Keratinocyte (primary cell): ENCODE measurements at regions not wholly inside any gene's neighbourhood (a gene's known extent, or its start where the extent isn't known, plus 50 kb on each side); places are given as distances from the start of the nearest gene placed in this dataset.

Source experiments
- DNase-seq: peaks from one replicate; pipeline ENCODE4 v3.0.0-alpha.2; 2011; ENCODE audit warnings: low read depth, missing footprints, low spot score
- FAIRE-seq: peaks from 2 replicates; lab custom pipeline; 2011; peaks lifted over from hg19 to GRCh38; lab: Jason Lieb, UNC
- H2AFZ ChIP-seq: 2 replicates; pipeline ENCODE4 v1.6.0; 2012; ENCODE audit warnings: low read length, control low read depth, inconsistent platforms; ENCODE audit not compliant: control insufficient read depth
- H3K27ac ChIP-seq: 2 replicates; pipeline ENCODE4 v1.5.1; 2011; ENCODE audit warnings: low read length; ENCODE audit not compliant: control insufficient read depth, insufficient read depth
- H3K27me3 ChIP-seq: 3 replicates; pipeline ENCODE4 v1.6.0; 2011; ENCODE audit warnings: low read length; ENCODE audit not compliant: control insufficient read depth, insufficient read depth; ENCODE audit errors: extremely low read depth
- H3K36me3 ChIP-seq, 2 experiments: 2 replicates in 1 of 2; 3 replicates in 1 of 2; pipeline ENCODE4 v1.5.1; 2011; ENCODE audit warnings: low read length in 2 of 2, mild to moderate bottlenecking in 1 of 2; ENCODE audit not compliant: control insufficient read depth in 2 of 2, insufficient read depth in 2 of 2; ENCODE audit errors: extremely low read depth in 1 of 2
- H3K4me1 ChIP-seq: 3 replicates; pipeline ENCODE4 v1.5.1; 2011; ENCODE audit warnings: low read length; ENCODE audit not compliant: control insufficient read depth, insufficient read depth; ENCODE audit errors: extremely low read depth
- H3K4me2 ChIP-seq: 3 replicates; pipeline ENCODE4 v1.6.0; 2011; ENCODE audit warnings: low read depth, low read length; ENCODE audit not compliant: control insufficient read depth, insufficient read depth; ENCODE audit errors: extremely low read depth
- H3K4me3 ChIP-seq, 3 experiments: fragments of 200-600 bp in 1 of 3; sonication (generic) in 1 of 3; 2 replicates in 2 of 3; 3 replicates in 1 of 3; pipeline ENCODE4 v1.5.1; 2011 to 2016; ENCODE audit warnings: low read length in 3 of 3, mild to moderate bottlenecking in 3 of 3, control low read depth in 2 of 3, inconsistent platforms in 1 of 3, low read depth in 1 of 3, mixed read lengths in 1 of 3, mixed run types in 1 of 3, moderate library complexity in 1 of 3; ENCODE audit not compliant: control insufficient read depth in 2 of 3, insufficient read depth in 2 of 3; ENCODE audit errors: extremely low read depth in 1 of 3
- H3K79me2 ChIP-seq: 2 replicates; pipeline ENCODE4 v1.6.0; 2012; ENCODE audit warnings: low read length; ENCODE audit not compliant: control insufficient read depth, insufficient read depth
- H3K9ac ChIP-seq: 3 replicates; pipeline ENCODE4 v1.6.0; 2011; ENCODE audit warnings: low read length; ENCODE audit not compliant: control insufficient read depth, insufficient read depth; ENCODE audit errors: extremely low read depth
- H3K9me1 ChIP-seq: 3 replicates; pipeline ENCODE4 v1.6.0; 2011; ENCODE audit warnings: low read length; ENCODE audit not compliant: control insufficient read depth, insufficient read depth; ENCODE audit errors: extremely low read depth
- H3K9me3 ChIP-seq: 2 replicates; pipeline ENCODE4 v1.5.1; 2012; ENCODE audit warnings: low read depth, low read length; ENCODE audit not compliant: control insufficient read depth
- H4K20me1 ChIP-seq: 3 replicates; pipeline ENCODE4 v1.6.0; 2011; ENCODE audit warnings: low read length; ENCODE audit not compliant: control insufficient read depth, insufficient read depth; ENCODE audit errors: extremely low read depth
- CTCF ChIP-seq, 3 experiments: IDR thresholded peaks in 1 of 3; conservative IDR thresholded peaks in 1 of 3; optimal IDR thresholded peaks in 1 of 3; 2 replicates in 2 of 3; 3 replicates in 1 of 3; pipeline versions ENCODE3 to v1.5.1; 2011; ENCODE audit warnings: low read length in 3 of 3, mild to moderate bottlenecking in 3 of 3, moderate library complexity in 2 of 3, control low read depth in 1 of 3, inconsistent platforms in 1 of 3; ENCODE audit not compliant: insufficient read depth in 2 of 3; ENCODE audit errors: extremely low read depth in 1 of 3
- EZH2 ChIP-seq: IDR thresholded peaks from one replicate; pipeline ENCODE4 v1.6.1; 2012; ENCODE audit warnings: inconsistent platforms, mild to moderate bottlenecking, low read length, moderate library complexity
- dilution Hi-C: fragments of 300-500 bp; cut with MboI; formaldehyde crosslinking; loops from one replicate; pipeline ENCODE4 v1.7.0; 2020; ENCODE audit warnings: low sequenced_read_pairs; ENCODE audit not compliant: extremely low pct_ligation_motif_present

GRCh38 chr18:38035193-38035592, 469.6 kb upstream of the CELF4 start:
- Histone ChIP-seq H3K36me3 (no peaks in the 10 kb centered on the region), H3K4me2 (no peak overlapping the region), H2AFZ (no peak overlapping the region), H3K9ac (no peak overlapping the region), H3K4me1 (peaks cover 29% of the 10 kb centered on the region), H3K79me2 (no peaks in the 10 kb centered on the region), H3K9me1 (no peaks in the 10 kb centered on the region), H3K4me3 (no peak overlapping the region), H3K9me3 (no peaks in the 10 kb centered on the region), H3K27ac (no peak overlapping the region), H3K27me3 (no peaks in the 10 kb centered on the region), H4K20me1 (no peaks in the 10 kb centered on the region)
- dilution Hi-C loops, result no loop called here
- no peak for DNase-seq
- no peak for FAIRE-seq
- TF ChIP-seq CTCF (optimal IDR thresholded peaks at IDR 0.05 in 1 of 3, IDR thresholded peaks at IDR 0.05 in 1 of 3, conservative IDR thresholded peaks at IDR 0.05 in 1 of 3; ENCODE audit: extremely low read depth in 1 of 3, insufficient read depth in 2 of 3, low read length in 3 of 3) (no peak), EZH2 (no peak)

GRCh38 chr18:38033282-38033681, 467.7 kb upstream of the CELF4 start:
- no peaks in the 10 kb centered on the region for H3K9me3 ChIP-seq
- DNase-seq (no peak), FAIRE-seq (peak; percentile 91)
- no peaks in the 10 kb centered on the region for H3K27me3 ChIP-seq
- no peak overlapping the region for H2AFZ ChIP-seq
- H3K4me2 ChIP-seq, result peak overlapping the region; percentile 30
- no peaks in the 10 kb centered on the region for H3K79me2 ChIP-seq
- TF ChIP-seq EZH2 (no peak), CTCF (optimal IDR thresholded peaks at IDR 0.05 in 1 of 3, IDR thresholded peaks at IDR 0.05 in 1 of 3, conservative IDR thresholded peaks at IDR 0.05 in 1 of 3; ENCODE audit: extremely low read depth in 1 of 3, insufficient read depth in 2 of 3, low read length in 3 of 3) (no peak)
- H3K36me3 ChIP-seq, result no peaks in the 10 kb centered on the region
- H3K9ac ChIP-seq, result no peak overlapping the region
- dilution Hi-C loops, result no loop called here
- no peaks in the 10 kb centered on the region for H3K9me1 ChIP-seq
- H3K4me1 ChIP-seq, result peaks cover 14% of the 10 kb centered on the region
- H3K27ac ChIP-seq, result peak overlapping the region; percentile 42
- H4K20me1 ChIP-seq, result no peaks in the 10 kb centered on the region
- H3K4me3 ChIP-seq, result no peak overlapping the region
